ENCODE measurements at regions not wholly inside any gene's neighbourhood (a gene's known extent, or its start where the extent isn't known, plus 50 kb on each side); places are given as distances from the start of the nearest gene placed in this dataset.

- TF ChIP-seq POLR2A (IDR thresholded peaks at IDR 0.05; ENCODE audit: low read length) (no peak), CEBPB (IDR thresholded peaks at IDR 0.05) (no peak), BCL3 (IDR thresholded peaks at IDR 0.05) (no peak), CTCF (IDR thresholded peaks at IDR 0.05) (no peak), NFE2L2 (conservative IDR thresholded peaks at IDR 0.05; ENCODE audit: low read length) (no peak), SMC3 (IDR thresholded peaks at IDR 0.05) (no peak), ZFP36 (IDR thresholded peaks at IDR 0.05; ENCODE audit: borderline replicate concordance, partially characterized antibody) (no peak), MAZ (IDR thresholded peaks at IDR 0.05; ENCODE audit: borderline replicate concordance, low read depth, low read length) (no peak), PHF8 (IDR thresholded peaks at IDR 0.05; ENCODE audit: borderline replicate concordance, low read depth) (no peak), REST (IDR thresholded peaks at IDR 0.05) (no peak), RAD21 (conservative IDR thresholded peaks at IDR 0.05 in 1 of 2, IDR thresholded peaks at IDR 0.05 in 1 of 2) (no peak)
These were observed 406.4 kb upstream of the PROK2 start for GRCh38 chr3:72191209-72191960.
